ENCODE measurements at regions not wholly inside any gene's neighbourhood (a gene's known extent, or its start where the extent isn't known, plus 50 kb on each side); places are given as distances from the start of the nearest gene placed in this dataset.

- intact Hi-C loops (cut with micrococcal nuclease) = no loop called here
These were observed 750.7 kb upstream of the GCFC2 start for GRCh38 chr2:76461431-76461830.

GRCh38 chr2:76455910-76456309, 745.2 kb upstream of the GCFC2 start:
- intact Hi-C loops (cut with micrococcal nuclease) = no loop called here

GRCh38 chr2:76450024-76450475, 739.3 kb upstream of the GCFC2 start:
- intact Hi-C loops (cut with micrococcal nuclease) = no loop called here

GRCh38 chr2:76448956-76449355, 738.2 kb upstream of the GCFC2 start:
- intact Hi-C loops (cut with micrococcal nuclease) = no loop called here

GRCh38 chr2:76447294-76447693, 736.6 kb upstream of the GCFC2 start:
- intact Hi-C loops (cut with micrococcal nuclease) = no loop called here

GRCh38 chr2:76446872-76447271, 736.2 kb upstream of the GCFC2 start:
- intact Hi-C loops (cut with micrococcal nuclease) = no loop called here

GRCh38 chr2:76445880-76446279, 735.2 kb upstream of the GCFC2 start:
- intact Hi-C loops (cut with micrococcal nuclease) = no loop called here

- intact Hi-C loops (cut with micrococcal nuclease) = no loop called here
These were observed 734.0 kb upstream of the GCFC2 start for GRCh38 chr2:76444732-76445131.

GRCh38 chr2:76437564-76437963, 726.8 kb upstream of the GCFC2 start:
- intact Hi-C loops (cut with micrococcal nuclease) = no loop called here

GRCh38 chr2:76429374-76429773, 718.7 kb upstream of the GCFC2 start:
- intact Hi-C loops (cut with micrococcal nuclease) = no loop called here

- intact Hi-C loops (cut with micrococcal nuclease) = no loop called here
These were observed 716.7 kb upstream of the GCFC2 start for GRCh38 chr2:76427452-76427851.

- intact Hi-C loops (cut with micrococcal nuclease) = no loop called here
These were observed 705.1 kb upstream of the GCFC2 start for GRCh38 chr2:76415821-76416220.

GRCh38 chr2:76413436-76413835, 702.7 kb upstream of the GCFC2 start:
- intact Hi-C loops (cut with micrococcal nuclease) = no loop called here

GRCh38 chr2:76406134-76406855, 695.6 kb upstream of the GCFC2 start:
- intact Hi-C loops (cut with micrococcal nuclease) = no loop called here

- intact Hi-C loops (cut with micrococcal nuclease) = no loop called here
These were observed 682.6 kb upstream of the GCFC2 start for GRCh38 chr2:76393356-76393755.

- intact Hi-C loops (cut with micrococcal nuclease) = no loop called here
These were observed 681.0 kb upstream of the GCFC2 start for GRCh38 chr2:76391678-76392077.

GRCh38 chr2:76387294-76387693, 676.6 kb upstream of the GCFC2 start:
- intact Hi-C loops (cut with micrococcal nuclease) = no loop called here

GRCh38 chr2:76385943-76386342, 675.2 kb upstream of the GCFC2 start:
- intact Hi-C loops (cut with micrococcal nuclease) = no loop called here

- intact Hi-C loops (cut with micrococcal nuclease) = no loop called here
These were observed 670.9 kb upstream of the GCFC2 start for GRCh38 chr2:76381624-76382023.

- intact Hi-C loops (cut with micrococcal nuclease) = no loop called here
These were observed 667.4 kb upstream of the GCFC2 start for GRCh38 chr2:76378140-76378539.

GRCh38 chr2:76341439-76341838, 630.7 kb upstream of the GCFC2 start:
- intact Hi-C loops (cut with micrococcal nuclease) = no loop called here

GRCh38 chr2:76332871-76333270, 622.2 kb upstream of the GCFC2 start:
- intact Hi-C loops (cut with micrococcal nuclease) = no loop called here

GRCh38 chr2:76330865-76331264, 620.1 kb upstream of the GCFC2 start:
- intact Hi-C loops (cut with micrococcal nuclease) = no loop called here

GRCh38 chr2:76326636-76327035, 615.9 kb upstream of the GCFC2 start:
- intact Hi-C loops (cut with micrococcal nuclease) = no loop called here
